ENCODE measurements at regions not wholly inside any gene's neighbourhood (a gene's known extent, or its start where the extent isn't known, plus 50 kb on each side); places are given as distances from the start of the nearest gene placed in this dataset.

DNA sequence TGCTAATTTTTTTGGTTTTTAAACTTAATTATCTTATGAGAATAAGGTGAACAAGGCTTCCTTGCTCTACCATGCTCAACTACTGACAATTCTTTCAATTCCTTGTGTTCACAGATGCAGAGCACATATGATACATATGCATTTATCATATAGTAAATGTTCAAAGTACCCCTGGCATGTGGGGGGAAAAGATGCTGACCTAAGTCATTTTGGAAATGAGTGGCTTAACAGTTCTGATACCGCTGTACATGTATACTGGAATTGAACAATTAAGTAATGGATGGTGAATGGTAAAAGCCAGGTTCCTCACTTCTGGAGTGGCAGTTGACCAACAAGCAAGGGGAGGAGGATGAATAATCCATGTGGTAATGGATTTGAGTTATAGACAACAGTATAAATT is 149.6 kb downstream of the NAF1 start:
- Histone ChIP-seq H3K79me1 (ENCODE audit: low read depth, low read length) (no peaks in the 10 kb centered on the region), H2AFZ (ENCODE audit: low read length) (no peak overlapping the region), H3K4me1 (replicated peaks in 1 of 4; ENCODE audit: control insufficient read depth in 3 of 4, insufficient read depth in 4 of 4, low read length in 3 of 4) (no peaks in the 10 kb centered on the region), H4K20me1 (replicated peaks in 1 of 2; ENCODE audit: control insufficient read depth in 1 of 2, insufficient read depth in 2 of 2, low read length in 2 of 2) (no peaks in the 10 kb centered on the region), H4K91ac (replicated peaks; ENCODE audit: insufficient read length, low read length) (no peak overlapping the region), H2BK120ac (replicated peaks; ENCODE audit: low read depth, low read length) (no peak overlapping the region), H4K8ac (ENCODE audit: extremely low read depth, insufficient read depth, low read length) (no peak overlapping the region), H3K9ac (replicated peaks in 1 of 4; ENCODE audit: extremely low read depth in 1 of 4, low read depth in 3 of 4, low read length in 3 of 4) (no peak overlapping the region), H2BK12ac (ENCODE audit: low read depth, low read length) (no peak overlapping the region), H3K79me2 (ENCODE audit: control insufficient read depth in 1 of 2, insufficient read depth in 2 of 2, low read length in 2 of 2) (no peaks in the 10 kb centered on the region), H3K27me3 (replicated peaks in 1 of 4; ENCODE audit: control insufficient read depth in 3 of 4, extremely low read depth in 1 of 4, insufficient read depth in 3 of 4, low read length in 3 of 4) (no peaks in the 10 kb centered on the region), H3K27ac (ENCODE audit: low read depth, low read length) (no peak overlapping the region), H3K18ac (ENCODE audit: extremely low read depth, low read length) (no peak overlapping the region), H3K23ac (ENCODE audit: insufficient read length) (no peak overlapping the region), H3K4ac (replicated peaks; ENCODE audit: insufficient read length, low read depth, low read length) (no peak overlapping the region), H3K9me3 (ENCODE audit: insufficient read depth in 2 of 2, low read depth in 1 of 2, low read length in 1 of 2) (no peaks in the 10 kb centered on the region), H3K23me2 (ENCODE audit: low read depth, low read length) (no peaks in the 10 kb centered on the region), H3K4me2 (ENCODE audit: insufficient read depth in 1 of 2, low read depth in 2 of 2, low read length in 2 of 2) (no peak overlapping the region), H2BK15ac (ENCODE audit: low read length) (no peak overlapping the region), H3K14ac (ENCODE audit: insufficient read length) (no peak overlapping the region), H2BK5ac (ENCODE audit: low read depth, low read length) (no peak overlapping the region), H2AK5ac (ENCODE audit: low read depth, low read length) (no peak overlapping the region), H3K36me3 (ENCODE audit: control insufficient read depth in 2 of 4, insufficient read depth in 4 of 4, low read length in 3 of 4) (no peaks in the 10 kb centered on the region), H4K5ac (ENCODE audit: insufficient read length, low read depth, low read length) (no peak overlapping the region), H3K56ac (replicated peaks; ENCODE audit: insufficient read length, low read depth, low read length) (no peak overlapping the region), H2BK20ac (ENCODE audit: low read length) (no peak overlapping the region), H3K4me3 (ENCODE audit: extremely low read depth in 1 of 4, insufficient read depth in 2 of 4, low read depth in 3 of 4, low read length in 4 of 4) (no peak overlapping the region)
- FAIRE-seq (no peak), DNase-seq (ENCODE audit: low read depth in 1 of 2, low spot score in 2 of 2) (no peak)
- TF ChIP-seq TBP (IDR thresholded peaks at IDR 0.05; ENCODE audit: low read depth, low read length) (no peak), KDM5A (IDR thresholded peaks at IDR 0.05; ENCODE audit: low read length) (no peak), CTBP2 (IDR thresholded peaks at IDR 0.05; ENCODE audit: borderline replicate concordance, insufficient read depth, insufficient read length, low read length) (no peak), BCL11A (IDR thresholded peaks at IDR 0.05; ENCODE audit: low read depth in 2 of 2, low read length in 2 of 2) (no peak), RBBP5 (IDR thresholded peaks at IDR 0.05; ENCODE audit: borderline replicate concordance, low read depth, low read length) (no peak), SRF (IDR thresholded peaks at IDR 0.05; ENCODE audit: low read depth, low read length) (no peak), ASH2L (IDR thresholded peaks at IDR 0.05; ENCODE audit: low read length) (no peak), RNF2 (IDR thresholded peaks at IDR 0.05; ENCODE audit: borderline replicate concordance, low read depth, low read length, missing control alignments, poor library complexity, severe bottlenecking) (no peak), POU5F1 (IDR thresholded peaks at IDR 0.05; ENCODE audit: low read depth, low read length) (no peak), CBX5 (IDR thresholded peaks at IDR 0.05; ENCODE audit: low read depth, low read length) (no peak)
- TF ChIP-seq, protein P1, sequence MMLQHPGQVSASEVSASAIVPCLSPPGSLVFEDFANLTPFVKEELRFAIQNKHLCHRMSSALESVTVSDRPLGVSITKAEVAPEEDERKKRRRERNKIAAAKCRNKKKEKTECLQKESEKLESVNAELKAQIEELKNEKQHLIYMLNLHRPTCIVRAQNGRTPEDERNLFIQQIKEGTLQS (IDR thresholded peaks at IDR 0.05; ENCODE audit: insufficient read depth, low read depth, low read length) = no peak
- TF ChIP-seq, protein P2, sequence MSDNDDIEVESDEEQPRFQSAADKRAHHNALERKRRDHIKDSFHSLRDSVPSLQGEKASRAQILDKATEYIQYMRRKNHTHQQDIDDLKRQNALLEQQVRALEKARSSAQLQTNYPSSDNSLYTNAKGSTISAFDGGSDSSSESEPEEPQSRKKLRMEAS (IDR thresholded peaks at IDR 0.05) = no peak
- WGBS, 2 experiments (ENCODE audit: extremely low coverage in 1 of 2, insufficient coverage in 1 of 2, insufficient read length in 1 of 2, insufficient replicate concordance in 2 of 2, low coverage in 1 of 2, low lambda C conversion rate in 2 of 2, missing lambda C conversion rate in 1 of 2) = 94% methylated on average over 1 of the region's 1 CpG; no CpG with 5 or more reads in 1 of the 2 experiments
- ChIA-PET POLR2A (ENCODE audit: partially characterized antibody) (no interaction called here), CTCF (ENCODE audit: partially characterized antibody) (interaction anchor here (0.9 to 1.1 kb wide), 2 partner anchors 20 to 470 kb away, joined by 3 to 4 read pairs; no protein-coding TSS in a partner anchor)

Data from H1 (cell line).